Heart right ventricle (tissue), 16 donors: ENCODE measurements at regions not wholly inside any gene's neighbourhood (a gene's known extent, or its start where the extent isn't known, plus 50 kb on each side); places are given as distances from the start of the nearest gene placed in this dataset.

Experiments used
- ATAC-seq, 8 donors: fragments of 200-7000 bp; cut with Tn5 transposase; one replicate each; pipeline ENCODE4 v1.9.1; 2020; ENCODE audit warnings: mild to moderate bottlenecking in 8 of 8, moderate library complexity in 8 of 8, moderate number of reproducible peaks in 1 of 8
- DNase-seq, 2 donors: peaks; one replicate each; pipeline ENCODE4 v3.0.0-alpha.2; 2020
- H3K27ac ChIP-seq, 10 donors: fragments of 200-600 bp; sonication (generic) in 2 of 10; one replicate each; pipeline versions ENCODE4 v1.5.0 to v1.8.0; 2020 to 2022; ENCODE audit warnings: mild to moderate bottlenecking in 3 of 10
- H3K27me3 ChIP-seq, 7 donors: fragments of 200-600 bp; one replicate each; pipeline ENCODE4 v1.8.0; 2021 to 2022; ENCODE audit warnings: mild to moderate bottlenecking in 2 of 7
- H3K36me3 ChIP-seq, 9 donors: fragments of 200-600 bp; sonication (generic) in 1 of 9; one replicate each; pipeline versions ENCODE4 v1.5.0 to v1.8.0; 2020 to 2022; ENCODE audit warnings: mild to moderate bottlenecking in 2 of 9
- H3K4me1 ChIP-seq, 9 donors: fragments of 200-600 bp; sonication (generic) in 1 of 9; one replicate each; pipeline versions ENCODE4 v1.5.0 to v1.8.0; 2020 to 2022; ENCODE audit warnings: mild to moderate bottlenecking in 4 of 9
- H3K4me3 ChIP-seq, 10 donors: fragments of 200-600 bp; sonication (generic) in 2 of 10; one replicate each; pipeline versions ENCODE4 v1.5.0 to v1.8.0; 2020 to 2022; ENCODE audit warnings: mild to moderate bottlenecking in 7 of 10, moderate library complexity in 2 of 10
- H3K9me3 ChIP-seq, 11 donors: fragments of 200-600 bp in 10 of 11; sonication (generic) in 2 of 11; one replicate each; pipeline versions ENCODE4 v1.5.0 to v1.8.0; 2013 to 2022; ENCODE audit warnings: mild to moderate bottlenecking in 2 of 11, control low read depth in 1 of 11, moderate library complexity in 1 of 11
- WGBS, 2 donors: extraction: QIAGEN DNeasy Blood & Tissue Kit; methylation state at CpG; one replicate each; pipeline ENCODE4 v1.1.7; 2013; ENCODE audit warnings: inconsistent platforms in 1 of 2; 5-methylcytosine and 5-hydroxymethylcytosine counted together
- intact Hi-C, 10 donors: fragments of 100-400 bp; cut with DNase I; formaldehyde crosslinking; loops; one replicate each; pipeline versions ENCODE4 v1.11.1 to v1.14.2; 2022
- TF ChIP-seq, protein P1 (sequence below), 9 donors: fragments of 200-600 bp; sonication (generic) in 2 of 9; IDR thresholded peaks; one replicate each; pipeline versions ENCODE4 v1.5.0 to v1.8.0; 2021 to 2022; ENCODE audit warnings: antibody characterized with exemption in 9 of 9, mild to moderate bottlenecking in 5 of 9, moderate library complexity in 1 of 9
- donor health status: Arrhythmogenic right ventricular cardiomyopathy.
- donor health status: ischemic (EF 13 %, LVEDD 7.1; RV severe dilation, severe dysfunction).
- donor health status: healthy with polysubstance abuse.
- donor health status: DM: no; HTN: yes; CAD: no.
- donor health status: DM: no; HTN: no; CAD: no.
- donor health status: ischemic (EF 25% LVEDD 6.9; RV normal size, moderate dysfunction).
- donor health status: ischemic (EF 25% LVEDD 5.7; RV mildly dilated, moderate dysfunction).
- donor health status: healthy.
- donor health status: DM: yes; HTN: yes; CAD: no.
- donor health status: Ischemic cardiomyopathy.
- donor health status: ischemic (EF 35%, LVEDD 5.7; RV mildly dilated, moderate dysfunction).
- donor health status: nonischemic (EF 11% LVEDD 7.7; RV severe dilation, severe dysfunction).
- donor health status: DM: yes; HTN: yes; CAD: no.
- donor health status: PGD.
- donor health status: ischemic (EF 29% LVEDD 5.4; RV normal size, mild dysfunction).
- donor health status: nonischemic (EF 23%, LVEDD 6.1; RV moderate dilation, normal function).

DNA sequence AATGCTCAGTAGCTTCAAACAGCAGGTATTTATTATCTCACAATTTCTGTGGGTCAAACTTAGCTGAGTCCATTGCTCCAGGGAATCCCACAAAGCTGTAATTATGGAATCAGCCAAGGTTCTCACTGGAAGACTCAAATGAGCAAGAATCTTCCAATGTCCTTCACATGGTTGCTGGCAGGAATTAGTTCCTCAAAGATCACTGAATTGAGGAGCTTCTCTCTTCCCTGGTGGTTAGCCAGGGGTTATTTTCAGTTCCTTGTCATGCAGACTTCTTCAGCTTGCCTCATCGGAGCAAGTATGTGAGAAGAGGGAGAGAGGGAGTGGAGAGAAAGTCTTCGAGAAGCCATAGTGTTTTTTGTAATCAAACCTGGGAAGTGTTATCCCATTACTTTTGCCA, 2331.9 kb downstream of the MAT2B start:
- TF ChIP-seq, protein P1, sequence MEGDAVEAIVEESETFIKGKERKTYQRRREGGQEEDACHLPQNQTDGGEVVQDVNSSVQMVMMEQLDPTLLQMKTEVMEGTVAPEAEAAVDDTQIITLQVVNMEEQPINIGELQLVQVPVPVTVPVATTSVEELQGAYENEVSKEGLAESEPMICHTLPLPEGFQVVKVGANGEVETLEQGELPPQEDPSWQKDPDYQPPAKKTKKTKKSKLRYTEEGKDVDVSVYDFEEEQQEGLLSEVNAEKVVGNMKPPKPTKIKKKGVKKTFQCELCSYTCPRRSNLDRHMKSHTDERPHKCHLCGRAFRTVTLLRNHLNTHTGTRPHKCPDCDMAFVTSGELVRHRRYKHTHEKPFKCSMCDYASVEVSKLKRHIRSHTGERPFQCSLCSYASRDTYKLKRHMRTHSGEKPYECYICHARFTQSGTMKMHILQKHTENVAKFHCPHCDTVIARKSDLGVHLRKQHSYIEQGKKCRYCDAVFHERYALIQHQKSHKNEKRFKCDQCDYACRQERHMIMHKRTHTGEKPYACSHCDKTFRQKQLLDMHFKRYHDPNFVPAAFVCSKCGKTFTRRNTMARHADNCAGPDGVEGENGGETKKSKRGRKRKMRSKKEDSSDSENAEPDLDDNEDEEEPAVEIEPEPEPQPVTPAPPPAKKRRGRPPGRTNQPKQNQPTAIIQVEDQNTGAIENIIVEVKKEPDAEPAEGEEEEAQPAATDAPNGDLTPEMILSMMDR (IDR thresholded peaks at IDR 0.05), result no peak
- ATAC-seq, result no peak
- H3K4me3 ChIP-seq, result no peak overlapping the region

DNA sequence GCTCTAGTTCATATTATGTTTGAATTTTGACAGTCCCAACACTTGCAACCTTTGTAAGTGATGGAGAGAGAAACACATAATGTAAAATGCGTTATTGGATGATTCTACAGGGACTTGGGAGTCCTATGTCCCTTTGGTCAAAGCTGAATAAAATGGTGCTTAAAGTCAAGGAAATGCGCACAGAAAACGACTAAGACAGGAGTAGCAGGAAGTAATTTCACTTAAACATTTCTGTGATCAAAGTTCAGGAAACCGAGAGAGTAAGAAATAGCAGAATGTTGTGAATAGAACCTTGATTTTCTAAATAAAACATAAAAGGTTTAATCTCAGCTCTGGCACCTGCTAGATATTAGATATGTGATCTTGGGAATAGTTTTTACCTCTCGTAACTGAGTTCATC, 2339.2 kb downstream of the MAT2B start:
- no peak for DNase-seq
- ATAC-seq, result no peak
- H3K4me3 ChIP-seq, result no peak overlapping the region
- no peak overlapping the region for H3K27ac ChIP-seq
- H3K27me3 ChIP-seq, result no peaks in the 10 kb centered on the region
- H3K9me3 ChIP-seq, result peaks cover 0 to 9% (median 0%) of the 10 kb centered on the region in 11 donors
- no peaks in the 10 kb centered on the region for H3K4me1 ChIP-seq
- H3K36me3 ChIP-seq, result no peaks in the 10 kb centered on the region
- intact Hi-C loops, result no loop called here
- TF ChIP-seq, protein P1 (IDR thresholded peaks at IDR 0.05), result no peak
- 84 to 85% methylated on average over 5 of the region's 5 CpGs for WGBS, 2 donors

More for the DNA sequence above, 2331.9 kb downstream of the MAT2B start:
- intact Hi-C loops, result no loop called here
- WGBS, 2 donors, result 70 to 75% methylated on average over 2 of the region's 2 CpGs
- H3K36me3 ChIP-seq, result no peaks in the 10 kb centered on the region
- peaks cover 0 to 17% (median 0%) of the 10 kb centered on the region in 11 donors for H3K9me3 ChIP-seq
- no peak for DNase-seq
- H3K4me1 ChIP-seq, result no peaks in the 10 kb centered on the region
- no peaks in the 10 kb centered on the region for H3K27me3 ChIP-seq
- H3K27ac ChIP-seq, result no peak overlapping the region

DNA sequence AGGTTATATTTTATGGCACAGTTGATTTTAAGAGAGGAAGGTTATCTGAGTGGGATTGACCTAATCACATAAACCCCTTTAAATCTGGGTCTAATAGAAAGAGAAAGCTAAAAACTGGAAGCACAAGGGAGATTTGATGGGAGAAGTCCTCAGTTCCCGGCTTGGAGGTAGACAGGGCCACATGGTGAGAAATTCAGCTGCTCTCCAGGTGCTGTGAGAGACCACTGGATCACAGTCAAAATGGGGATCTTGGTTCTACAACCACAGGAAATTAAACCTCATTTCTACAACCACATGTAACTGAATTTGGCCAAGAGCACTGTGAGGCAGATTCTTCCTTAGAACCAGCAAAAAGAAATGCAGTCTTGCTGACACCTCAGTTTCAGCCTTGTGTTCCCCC, 2352.7 kb downstream of the MAT2B start:
- no peak overlapping the region for H3K27ac ChIP-seq
- peaks cover 0 to 13% (median 0%) of the 10 kb centered on the region in 11 donors for H3K9me3 ChIP-seq
- WGBS, 2 donors, result 70 to 73% methylated on average over 1 of the region's 1 CpG
- H3K27me3 ChIP-seq, result no peaks in the 10 kb centered on the region
- H3K4me1 ChIP-seq, result no peaks in the 10 kb centered on the region
- no peak for ATAC-seq
- intact Hi-C loops, result no loop called here
- TF ChIP-seq, protein P1 (IDR thresholded peaks at IDR 0.05), result no peak
- no peak overlapping the region for H3K4me3 ChIP-seq
- no peak for DNase-seq
- H3K36me3 ChIP-seq, result no peaks in the 10 kb centered on the region

DNA sequence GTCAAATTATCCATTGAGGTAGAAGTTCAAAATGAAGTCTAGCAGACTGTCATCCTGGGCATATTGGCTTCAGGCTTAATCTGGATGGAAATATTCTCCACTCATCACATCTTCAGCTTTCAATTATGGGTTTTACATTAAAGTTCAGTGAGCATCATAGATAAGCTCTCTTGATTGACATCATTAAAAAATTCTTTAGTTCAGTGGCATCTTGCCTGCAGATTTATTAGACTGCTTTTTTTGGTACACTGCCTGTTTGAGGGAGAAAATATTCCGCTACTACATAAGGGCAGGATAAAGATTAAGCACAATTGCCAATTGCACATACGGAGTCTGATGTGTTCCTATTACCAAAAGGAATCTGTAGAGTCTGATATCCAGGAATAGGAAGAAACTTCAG, 2353.8 kb downstream of the MAT2B start:
- no peaks in the 10 kb centered on the region for H3K4me1 ChIP-seq
- no peak for DNase-seq
- H3K36me3 ChIP-seq, result no peaks in the 10 kb centered on the region
- no peak for ATAC-seq
- no peak overlapping the region for H3K27ac ChIP-seq
- intact Hi-C loops, result no loop called here
- no peaks in the 10 kb centered on the region for H3K27me3 ChIP-seq
- peaks cover 0 to 7% (median 0%) of the 10 kb centered on the region in 11 donors for H3K9me3 ChIP-seq
- TF ChIP-seq, protein P1 (IDR thresholded peaks at IDR 0.05), result no peak
- H3K4me3 ChIP-seq, result no peak overlapping the region
- WGBS, 2 donors, result 59 to 67% methylated on average over 2 of the region's 2 CpGs
